HepG2 (cell line): ENCODE measurements at regions not wholly inside any gene's neighbourhood (a gene's known extent, or its start where the extent isn't known, plus 50 kb on each side); places are given as distances from the start of the nearest gene placed in this dataset.

ENCODE experiments used
- ATAC-seq: fragments of 200-7000 bp; cut with Tn5 transposase; 3 replicates; pipeline ENCODE4 v1.9.1; 2020; ENCODE audit warnings: mild to moderate bottlenecking, moderate library complexity
- BruUV-seq: library from RNA; stranded (reverse); fragments of 400-500 nt; replicated peaks from 2 replicates; lab custom pipeline; 2021; lab: Mats Ljungman, UMichigan
- CTCF ChIA-PET: fragments of 300-600 bp; formaldehyde crosslinking; extraction: SDS; loops from one replicate; lab custom pipeline; 2021; ENCODE audit warnings: low total read pairs, inconsistent platforms, low intra/inter-chr PET ratio; lab: Yijun Ruan, JAX
- POLR2A ChIA-PET: fragments of 350-600 bp; sonication (Branson Sonifier 250); formaldehyde crosslinking; loops from one replicate; lab custom pipeline; 2020; ENCODE audit warnings: antibody characterized with exemption, inconsistent platforms; lab: Yijun Ruan, JAX
- DNase-seq: peaks from one replicate; pipeline ENCODE4 v3.0.0-alpha.2; 2015; ENCODE audit warnings: low spot score
- FAIRE-seq: peaks from 3 replicates; lab custom pipeline; 2011; peaks lifted over from hg19 to GRCh38; lab: Jason Lieb, UNC
- H2AFZ ChIP-seq: one replicate; pipeline ENCODE4 v1.6.1; 2011; ENCODE audit warnings: low read length, inconsistent platforms
- H3K27ac ChIP-seq: fragments of 300-600 bp; 3 replicates; pipeline ENCODE4 v1.8.0; 2011; ENCODE audit warnings: mixed run types, mild to moderate bottlenecking, mixed read lengths, low read length, inconsistent platforms; ENCODE audit not compliant: insufficient read depth; ENCODE audit errors: extremely low read length
- H3K27me3 ChIP-seq, 2 experiments: fragments of 200-600 bp in 1 of 2; 2 replicates in 1 of 2; 3 replicates in 1 of 2; pipeline versions ENCODE4 v1.6.0 to v1.8.0; 2011; ENCODE audit warnings: low read length in 2 of 2, mild to moderate bottlenecking in 2 of 2, moderate library complexity in 2 of 2, inconsistent platforms in 1 of 2; ENCODE audit not compliant: insufficient read depth in 2 of 2, control insufficient read depth in 1 of 2
- H3K36me3 ChIP-seq, 2 experiments: fragments of 200-600 bp in 1 of 2; replicated peaks in 1 of 2; 2 replicates in 1 of 2; 3 replicates in 1 of 2; pipeline versions ENCODE4 v1.5.1 to v1.8.0; 2011; ENCODE audit warnings: low read length in 2 of 2, inconsistent platforms in 1 of 2; ENCODE audit not compliant: insufficient read depth in 2 of 2, control insufficient read depth in 1 of 2
- H3K4me1 ChIP-seq: 2 replicates; pipeline ENCODE4 v1.5.1; 2012; ENCODE audit warnings: low read length, inconsistent platforms; ENCODE audit not compliant: insufficient read depth
- H3K4me2 ChIP-seq: 2 replicates; pipeline ENCODE4 v1.6.0; 2011; ENCODE audit warnings: low read depth, low read length, inconsistent platforms
- H3K4me3 ChIP-seq, 3 experiments: fragments of 200-600 bp in 1 of 3; sonication (generic), shearing (Covaris generic) in 1 of 3; replicated peaks in 1 of 3; 2 replicates each; pipeline ENCODE4 v1.5.1; 2011 to 2016; ENCODE audit warnings: low read length in 3 of 3, inconsistent platforms in 2 of 3, low read depth in 2 of 3, mild to moderate bottlenecking in 2 of 3, control low read depth in 1 of 3, mixed read lengths in 1 of 3; ENCODE audit not compliant: insufficient read depth in 1 of 3
- H3K79me2 ChIP-seq: one replicate; pipeline ENCODE4 v1.6.1; 2011; ENCODE audit warnings: low read length, inconsistent platforms; ENCODE audit not compliant: insufficient read depth
- H3K9ac ChIP-seq: 2 replicates; pipeline ENCODE4 v1.6.0; 2011; ENCODE audit warnings: mild to moderate bottlenecking, low read depth, low read length, inconsistent platforms; ENCODE audit not compliant: insufficient read depth
- H3K9me3 ChIP-seq: 2 replicates; pipeline ENCODE4 v1.5.1; 2012; ENCODE audit warnings: mild to moderate bottlenecking, low read length
- H4K20me1 ChIP-seq: 2 replicates; pipeline ENCODE4 v1.6.0; 2011; ENCODE audit warnings: inconsistent platforms, mild to moderate bottlenecking, low read length, moderate library complexity; ENCODE audit not compliant: insufficient read depth
- GZF1 ChIP-seq: sonication (generic); formaldehyde crosslinking; IDR thresholded peaks from 2 replicates; pipeline ENCODE4 v1.5.1; 2020; ENCODE audit warnings: mild to moderate bottlenecking, missing genetic modification reagents
- SKI ChIP-seq: fragments of 450-650 bp; IDR thresholded peaks from one replicate; pipeline ENCODE4 v1.6.1; 2018; ENCODE audit warnings: mild to moderate bottlenecking; ENCODE audit not compliant: partially characterized antibody
- TFE3 ChIP-seq: IDR thresholded peaks from 2 replicates; pipeline ENCODE4 v1.6.1; 2016
- ZMYM3 ChIP-seq: sonication (generic); formaldehyde crosslinking; IDR thresholded peaks from 2 replicates; pipeline ENCODE4 v1.5.1; 2020; ENCODE audit warnings: mild to moderate bottlenecking, missing genetic modification reagents
- WGBS: methylation state at CpG from one replicate; pipeline ENCODE4 v1.1.6; 2017; ENCODE audit warnings: low lambda C conversion rate; 5-methylcytosine and 5-hydroxymethylcytosine counted together
- in situ Hi-C: cut with HindIII; loops from 2 replicates; pipeline ENCODE4 v1.10.0; 2017; ENCODE audit warnings: low pct_unique_long_range_greater_than_20kb; ENCODE audit not compliant: extremely low pct_ligation_motif_present
- intact Hi-C: fragments of 100-400 bp; cut with micrococcal nuclease; formaldehyde crosslinking; loops from one replicate; pipeline ENCODE4 v1.10.0; 2022; ENCODE audit not compliant: unreplicated experiment
- TF ChIP-seq, protein P1 (sequence below): sonication (generic); formaldehyde crosslinking; IDR thresholded peaks from 2 replicates; pipeline ENCODE4 v1.4.0; 2020; ENCODE audit warnings: missing genetic modification reagents

- TF ChIP-seq TFE3 (CRISPR knock-in tag) (no peak), GZF1 (CRISPR knock-in tag) (no peak)
- TF ChIP-seq, protein P1, sequence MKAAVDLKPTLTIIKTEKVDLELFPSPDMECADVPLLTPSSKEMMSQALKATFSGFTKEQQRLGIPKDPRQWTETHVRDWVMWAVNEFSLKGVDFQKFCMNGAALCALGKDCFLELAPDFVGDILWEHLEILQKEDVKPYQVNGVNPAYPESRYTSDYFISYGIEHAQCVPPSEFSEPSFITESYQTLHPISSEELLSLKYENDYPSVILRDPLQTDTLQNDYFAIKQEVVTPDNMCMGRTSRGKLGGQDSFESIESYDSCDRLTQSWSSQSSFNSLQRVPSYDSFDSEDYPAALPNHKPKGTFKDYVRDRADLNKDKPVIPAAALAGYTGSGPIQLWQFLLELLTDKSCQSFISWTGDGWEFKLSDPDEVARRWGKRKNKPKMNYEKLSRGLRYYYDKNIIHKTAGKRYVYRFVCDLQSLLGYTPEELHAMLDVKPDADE: no peak
Measured at GRCh38 chr7:23955145-23955544, 245.1 kb downstream of the STK31 start (continued).

- 53% methylated on average over 4 of the region's 4 CpGs for WGBS
- no peak overlapping the region for H3K27ac ChIP-seq
- H3K4me1 ChIP-seq: peaks cover 24% of the 10 kb centered on the region
- no peaks in the 10 kb centered on the region for H3K9me3 ChIP-seq
- ATAC-seq: no peak
- no peak overlapping the region for H2AFZ ChIP-seq
- no peaks in the 10 kb centered on the region for H3K79me2 ChIP-seq
- H3K4me3 ChIP-seq: no peak overlapping the region
- no peak overlapping the region for H3K9ac ChIP-seq
- TF ChIP-seq SKI (no peak), ZMYM3 (CRISPR knock-in tag) (peak; percentile 29; the same call in 1 of the 2 replicates)
- FAIRE-seq: no peak
- CTCF ChIA-PET: no interaction called here
- H3K4me2 ChIP-seq: no peak overlapping the region
- H3K36me3 ChIP-seq: no peaks in the 10 kb centered on the region
- no peaks in the 10 kb centered on the region for H3K27me3 ChIP-seq
- intact Hi-C loops: no loop called here
- in situ Hi-C loops: no loop called here
- no peaks in the 10 kb centered on the region for H4K20me1 ChIP-seq
- DNase-seq: no peak
- POLR2A ChIA-PET: no interaction called here
- BruUV-seq: no TSS peak
Measured at GRCh38 chr7:23955600-23956149, 245.7 kb downstream of the STK31 start.
